GM12875 (cell line): ENCODE measurements at regions not wholly inside any gene's neighbourhood (a gene's known extent, or its start where the extent isn't known, plus 50 kb on each side); places are given as distances from the start of the nearest gene placed in this dataset.

ENCODE experiments used
- H3K4me3 ChIP-seq: one replicate; pipeline ENCODE4 v1.5.1; 2011; ENCODE audit warnings: low read depth, low read length, control low read depth
- CTCF ChIP-seq: IDR thresholded peaks from 2 replicates; pipeline ENCODE4 v1.5.1; 2011; ENCODE audit warnings: low read depth, mild to moderate bottlenecking, control low read depth, inconsistent platforms, low read length, moderate library complexity, borderline replicate concordance; ENCODE audit not compliant: insufficient read depth

- H3K4me3 ChIP-seq, result no peak overlapping the region
- TF ChIP-seq CTCF, result no peak
Measured at GRCh38 chr20:7406671-7407070, 533.6 kb downstream of the HAO1 start.

- no peak overlapping the region for H3K4me3 ChIP-seq
- no peak for TF ChIP-seq CTCF
Measured at GRCh38 chr20:7410150-7410549, 530.1 kb downstream of the HAO1 start.

GRCh38 chr20:7411075-7411474 lies 529.2 kb downstream of the HAO1 start:
- H3K4me3 ChIP-seq, result no peak overlapping the region
- TF ChIP-seq CTCF, result no peak

DNA sequence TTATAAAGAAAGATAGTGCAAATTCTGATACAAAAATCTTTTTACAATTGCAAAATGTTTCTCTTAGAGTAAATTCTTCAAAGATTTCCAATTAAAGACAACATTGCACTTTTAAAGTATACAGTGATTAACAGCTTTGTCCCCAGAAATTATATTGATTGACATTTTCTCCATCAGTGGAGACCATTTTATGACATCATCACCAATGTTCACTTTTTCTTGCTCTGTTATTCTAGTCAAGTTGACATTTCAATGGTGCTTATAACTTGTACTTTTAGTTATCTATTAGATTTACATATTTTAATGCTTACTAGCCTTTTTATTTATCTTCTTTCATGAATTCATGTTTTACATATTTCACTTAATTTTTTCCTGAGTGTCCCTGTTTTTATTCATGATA lies 524.8 kb downstream of the HAO1 start:
- no peak for TF ChIP-seq CTCF

GRCh38 chr20:7416382-7416781 lies 523.9 kb downstream of the HAO1 start:
- TF ChIP-seq CTCF, result no peak
- no peak overlapping the region for H3K4me3 ChIP-seq

More for the DNA sequence above, 524.8 kb downstream of the HAO1 start:
- no peak overlapping the region for H3K4me3 ChIP-seq

GRCh38 chr20:7420345-7420744 lies 519.9 kb downstream of the HAO1 start:
- TF ChIP-seq CTCF, result no peak
- no peak overlapping the region for H3K4me3 ChIP-seq

GRCh38 chr20:7426890-7427496 lies 513.3 kb downstream of the HAO1 start:
- TF ChIP-seq CTCF, result no peak
- H3K4me3 ChIP-seq, result no peak overlapping the region
